ENCODE measurements at regions not wholly inside any gene's neighbourhood (a gene's known extent, or its start where the extent isn't known, plus 50 kb on each side); places are given as distances from the start of the nearest gene placed in this dataset.
"Not testable (repeated sequence)": the region's sequence is repeated elsewhere in the genome, so short reads cannot be mapped to it uniquely, and the experiment has no call there.

GRCh38 chrX:1140236-1140681 is 72.2 kb downstream of the CRLF2 start:
- TF ChIP-seq, protein P1, sequence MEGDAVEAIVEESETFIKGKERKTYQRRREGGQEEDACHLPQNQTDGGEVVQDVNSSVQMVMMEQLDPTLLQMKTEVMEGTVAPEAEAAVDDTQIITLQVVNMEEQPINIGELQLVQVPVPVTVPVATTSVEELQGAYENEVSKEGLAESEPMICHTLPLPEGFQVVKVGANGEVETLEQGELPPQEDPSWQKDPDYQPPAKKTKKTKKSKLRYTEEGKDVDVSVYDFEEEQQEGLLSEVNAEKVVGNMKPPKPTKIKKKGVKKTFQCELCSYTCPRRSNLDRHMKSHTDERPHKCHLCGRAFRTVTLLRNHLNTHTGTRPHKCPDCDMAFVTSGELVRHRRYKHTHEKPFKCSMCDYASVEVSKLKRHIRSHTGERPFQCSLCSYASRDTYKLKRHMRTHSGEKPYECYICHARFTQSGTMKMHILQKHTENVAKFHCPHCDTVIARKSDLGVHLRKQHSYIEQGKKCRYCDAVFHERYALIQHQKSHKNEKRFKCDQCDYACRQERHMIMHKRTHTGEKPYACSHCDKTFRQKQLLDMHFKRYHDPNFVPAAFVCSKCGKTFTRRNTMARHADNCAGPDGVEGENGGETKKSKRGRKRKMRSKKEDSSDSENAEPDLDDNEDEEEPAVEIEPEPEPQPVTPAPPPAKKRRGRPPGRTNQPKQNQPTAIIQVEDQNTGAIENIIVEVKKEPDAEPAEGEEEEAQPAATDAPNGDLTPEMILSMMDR (IDR thresholded peaks at IDR 0.05) = no peak
- DNase-seq (ENCODE audit: low spot score) = no peak
- H3K4me3 ChIP-seq = no peak overlapping the region
- no peak overlapping the region for H3K27ac ChIP-seq

DNA sequence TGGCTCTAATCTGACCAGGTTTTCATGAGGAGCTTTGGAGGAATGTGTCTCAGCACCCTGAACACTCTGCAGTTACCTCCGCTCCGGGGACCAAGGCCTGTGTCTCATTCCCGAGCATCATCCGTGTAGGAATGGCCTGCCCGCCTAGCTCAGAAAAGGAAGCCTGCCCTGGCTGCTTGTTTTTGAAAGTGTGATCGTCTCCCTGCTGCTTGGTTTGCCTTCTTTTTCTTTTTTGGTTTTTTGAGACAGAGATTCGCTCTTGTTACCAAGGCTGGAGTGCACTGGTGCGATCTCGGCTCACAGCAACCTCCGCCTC is 73.3 kb downstream of the CRLF2 start:
- TF ChIP-seq, protein P1 (IDR thresholded peaks at IDR 0.05) = no peak
- no peak overlapping the region for H3K27ac ChIP-seq
- H3K4me3 ChIP-seq = no peak overlapping the region
- DNase-seq (ENCODE audit: low spot score) = peak; percentile 38

DNA sequence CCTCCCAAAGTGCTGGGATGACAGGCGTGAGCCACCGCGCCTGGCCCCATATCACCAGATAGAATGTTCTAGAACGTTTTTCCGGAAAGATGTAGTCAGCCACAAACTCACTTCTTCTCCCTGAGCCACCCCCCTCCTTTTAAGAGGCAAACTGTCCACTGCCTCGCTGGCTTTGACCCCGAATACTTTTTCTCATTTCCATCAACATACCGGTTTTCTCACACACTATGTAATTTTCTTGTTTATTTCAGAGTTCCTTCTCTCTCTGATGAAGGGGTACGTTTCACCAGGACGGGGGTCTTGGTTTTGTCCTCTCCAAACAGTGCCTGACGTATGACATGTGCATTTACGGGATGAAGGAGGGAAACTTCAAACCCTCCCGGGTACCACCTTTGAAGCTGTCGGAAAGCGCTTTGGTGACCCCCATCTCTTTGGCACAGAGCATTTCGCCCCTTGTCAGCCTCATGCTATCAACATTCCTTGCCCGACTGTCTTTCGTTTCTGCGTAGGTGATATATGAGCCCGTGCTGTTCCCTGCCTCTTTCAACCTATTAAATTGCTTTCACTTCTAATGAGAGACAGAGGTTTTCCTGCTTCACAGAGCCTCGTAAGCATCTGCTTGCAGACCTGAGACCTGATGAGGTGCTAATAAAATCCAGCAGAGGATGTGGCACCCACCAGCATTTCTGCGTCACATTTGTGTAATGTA is 73.8 kb downstream of the CRLF2 start:
- no peak overlapping the region for H3K4me3 ChIP-seq
- no peak overlapping the region for H3K27ac ChIP-seq
- DNase-seq (ENCODE audit: low spot score) = no peak
- TF ChIP-seq, protein P1 (IDR thresholded peaks at IDR 0.05) = no peak

DNA sequence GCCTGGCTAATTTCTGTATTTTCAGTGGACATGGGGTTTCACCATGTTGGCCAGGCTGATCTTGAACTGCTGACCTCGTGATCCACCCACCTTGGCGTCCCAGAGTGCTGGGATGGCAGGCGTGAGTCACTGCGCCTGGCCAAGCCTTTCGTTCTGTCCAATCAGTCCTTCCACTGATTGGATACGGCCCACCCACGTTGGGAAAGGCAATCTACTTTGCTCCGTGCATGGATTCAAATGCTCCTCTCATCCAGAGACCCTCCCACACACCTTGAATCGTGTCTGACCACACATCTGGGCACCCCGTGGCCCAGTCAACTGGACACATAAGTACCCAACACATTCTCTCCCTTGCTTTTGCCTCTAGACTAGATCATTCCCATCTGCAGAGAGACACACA is 74.9 kb downstream of the CRLF2 start:
- TF ChIP-seq, protein P1 (IDR thresholded peaks at IDR 0.05) = no peak
- no peak overlapping the region for H3K4me3 ChIP-seq
- DNase-seq (ENCODE audit: low spot score) = peak; percentile 8
- H3K27ac ChIP-seq = no peak overlapping the region

GRCh38 chrX:1136582-1136981 is 75.9 kb downstream of the CRLF2 start:
- peak; percentile 0 for DNase-seq (ENCODE audit: low spot score)
- not testable (repeated sequence) for H3K27ac ChIP-seq, H3K4me3 ChIP-seq

DNA sequence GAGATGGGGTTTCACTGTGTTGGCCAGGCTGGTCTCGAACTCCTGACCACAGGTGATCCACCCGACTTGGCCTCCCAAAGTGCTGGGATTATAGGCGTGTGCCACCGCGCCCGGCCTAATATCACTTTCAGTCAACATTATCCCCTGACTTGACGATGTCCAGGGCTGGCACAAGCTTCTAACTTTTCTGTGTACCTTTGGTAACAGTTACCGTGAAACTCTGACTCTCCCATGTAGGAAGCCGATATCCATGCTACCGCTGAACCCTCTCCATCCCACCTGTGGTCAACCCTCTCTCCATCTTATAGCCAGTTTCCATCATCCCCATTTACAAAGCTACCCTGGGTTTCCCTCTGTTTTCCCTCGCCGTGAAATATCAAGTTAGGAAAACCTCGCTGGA is 77.5 kb downstream of the CRLF2 start:
- peak; percentile 40 for DNase-seq (ENCODE audit: low spot score)
- no peak overlapping the region for H3K4me3 ChIP-seq
- TF ChIP-seq, protein P1 (IDR thresholded peaks at IDR 0.05) = no peak
- no peak overlapping the region for H3K27ac ChIP-seq

DNA sequence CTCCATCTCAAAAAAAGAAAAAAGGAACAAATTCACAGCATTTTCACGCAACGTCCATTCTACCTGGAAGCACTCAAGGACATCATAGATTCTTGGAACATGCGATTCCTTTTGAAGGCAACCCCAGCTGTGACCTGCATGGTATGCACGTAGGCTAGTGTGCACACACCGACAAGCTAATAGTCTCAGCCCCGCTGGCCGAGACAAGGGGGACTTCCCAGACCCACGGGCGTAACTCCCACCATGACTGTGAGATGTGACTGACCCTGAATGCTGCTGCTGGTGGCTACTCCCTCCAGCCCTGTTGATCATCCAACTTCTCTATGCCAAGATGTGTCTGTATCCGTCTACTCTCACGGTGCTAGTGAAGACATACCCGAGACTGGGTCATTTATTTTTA is 78.3 kb downstream of the CRLF2 start:
- peak; percentile 47 for DNase-seq (ENCODE audit: low spot score)
- TF ChIP-seq, protein P1 (IDR thresholded peaks at IDR 0.05) = no peak

More for the DNA sequence above, 78.3 kb downstream of the CRLF2 start:
- Histone ChIP-seq H3K27ac (no peak overlapping the region), H3K4me3 (no peak overlapping the region)

All from coronary artery (tissue), 2 donors.